Right atrium auricular region (tissue), 2 donors: ENCODE measurements at regions not wholly inside any gene's neighbourhood (a gene's known extent, or its start where the extent isn't known, plus 50 kb on each side); places are given as distances from the start of the nearest gene placed in this dataset.

Experiments used
- DNase-seq: peaks from one replicate; pipeline ENCODE4 v3.0.0-alpha.2; 2019; ENCODE audit warnings: low spot score
- H3K27ac ChIP-seq, 2 donors: fragments of 200-600 bp; sonication (generic); 1 replicate in 1 of 2; 2 replicates in 1 of 2; pipeline ENCODE4 v1.5.1; 2016 to 2019
- H3K27me3 ChIP-seq, 2 donors: fragments of 200-600 bp; sonication (generic); one replicate each; pipeline versions ENCODE4 v1.5.1 to v1.6.0; 2017 to 2019
- H3K36me3 ChIP-seq: fragments of 200-600 bp; sonication (generic); one replicate; pipeline ENCODE4 v1.5.1; 2016
- H3K4me1 ChIP-seq, 2 donors: fragments of 200-600 bp; sonication (generic); one replicate each; pipeline versions ENCODE4 v1.5.1 to v1.6.0; 2017 to 2019
- H3K4me3 ChIP-seq, 2 donors: fragments of 200-600 bp; sonication (generic); 1 replicate in 1 of 2; 2 replicates in 1 of 2; pipeline ENCODE4 v1.5.1; 2017 to 2019; ENCODE audit warnings: mild to moderate bottlenecking in 1 of 2, moderate library complexity in 1 of 2
- H3K9me3 ChIP-seq, 2 donors: fragments of 200-600 bp; sonication (generic); one replicate each; pipeline ENCODE4 v1.5.1; 2019
- TF ChIP-seq, protein P1 (sequence below), 2 donors: fragments of 200-600 bp; sonication (generic); IDR thresholded peaks; one replicate each; pipeline ENCODE4 v1.5.1; 2019; ENCODE audit warnings: antibody characterized with exemption in 2 of 2

DNA sequence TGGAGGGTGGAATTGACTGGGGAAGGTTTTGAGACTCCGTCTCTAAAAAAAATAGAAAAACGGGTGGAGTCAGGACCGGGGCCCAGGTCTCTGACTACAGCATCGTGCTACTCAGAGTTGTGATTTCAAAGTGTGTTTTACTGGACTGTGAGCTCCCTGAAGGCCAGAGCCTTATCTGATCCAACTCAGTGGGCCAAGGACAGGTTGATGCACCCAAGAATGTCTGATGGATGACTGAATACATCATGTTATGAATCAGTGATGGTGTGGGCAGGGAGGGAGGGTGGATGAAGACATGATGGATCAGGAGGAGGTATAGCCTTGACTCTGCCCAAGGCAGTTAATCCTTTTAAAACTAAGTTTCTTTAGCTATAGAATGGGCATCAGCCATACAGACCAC, 81.6 kb downstream of the FOXD2 start:
- H3K27ac ChIP-seq, result no peak overlapping the region
- TF ChIP-seq, protein P1, sequence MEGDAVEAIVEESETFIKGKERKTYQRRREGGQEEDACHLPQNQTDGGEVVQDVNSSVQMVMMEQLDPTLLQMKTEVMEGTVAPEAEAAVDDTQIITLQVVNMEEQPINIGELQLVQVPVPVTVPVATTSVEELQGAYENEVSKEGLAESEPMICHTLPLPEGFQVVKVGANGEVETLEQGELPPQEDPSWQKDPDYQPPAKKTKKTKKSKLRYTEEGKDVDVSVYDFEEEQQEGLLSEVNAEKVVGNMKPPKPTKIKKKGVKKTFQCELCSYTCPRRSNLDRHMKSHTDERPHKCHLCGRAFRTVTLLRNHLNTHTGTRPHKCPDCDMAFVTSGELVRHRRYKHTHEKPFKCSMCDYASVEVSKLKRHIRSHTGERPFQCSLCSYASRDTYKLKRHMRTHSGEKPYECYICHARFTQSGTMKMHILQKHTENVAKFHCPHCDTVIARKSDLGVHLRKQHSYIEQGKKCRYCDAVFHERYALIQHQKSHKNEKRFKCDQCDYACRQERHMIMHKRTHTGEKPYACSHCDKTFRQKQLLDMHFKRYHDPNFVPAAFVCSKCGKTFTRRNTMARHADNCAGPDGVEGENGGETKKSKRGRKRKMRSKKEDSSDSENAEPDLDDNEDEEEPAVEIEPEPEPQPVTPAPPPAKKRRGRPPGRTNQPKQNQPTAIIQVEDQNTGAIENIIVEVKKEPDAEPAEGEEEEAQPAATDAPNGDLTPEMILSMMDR (IDR thresholded peaks at IDR 0.05), result no peak

DNA sequence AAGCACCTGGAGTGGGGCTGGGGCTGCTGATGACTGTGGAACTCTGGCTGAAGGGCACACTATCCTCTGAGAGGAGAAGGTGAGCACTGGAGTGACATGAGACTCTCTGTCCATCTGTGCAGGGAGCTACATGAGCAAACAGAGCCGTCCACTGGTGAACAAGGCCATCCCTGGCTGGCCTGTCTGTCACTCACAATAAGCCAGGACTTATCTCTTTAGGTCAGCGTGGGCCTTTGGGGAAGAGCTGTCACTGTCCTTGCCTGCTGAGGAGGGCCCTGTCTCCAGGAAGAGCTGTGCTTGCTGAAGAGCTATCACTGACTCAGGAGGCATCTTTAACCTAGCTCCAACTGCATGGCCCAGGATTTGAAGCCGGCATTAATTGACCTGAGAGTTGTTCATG, 82.1 kb downstream of the FOXD2 start:
- TF ChIP-seq, protein P1 (IDR thresholded peaks at IDR 0.05), result no peak
- Histone ChIP-seq H3K36me3 (no peaks in the 10 kb centered on the region), H3K4me3 (no peak overlapping the region), H3K9me3 (peaks cover 0 to 7% of the 10 kb centered on the region in 2 donors), H3K27ac (no peak overlapping the region), H3K4me1 (no peaks in the 10 kb centered on the region), H3K27me3 (no peaks in the 10 kb centered on the region)
- DNase-seq, result no peak

More for the DNA sequence above, 81.6 kb downstream of the FOXD2 start:
- Histone ChIP-seq H3K9me3 (peaks cover 0 to 11% of the 10 kb centered on the region in 2 donors), H3K4me3 (no peak overlapping the region), H3K4me1 (no peaks in the 10 kb centered on the region), H3K27me3 (no peaks in the 10 kb centered on the region), H3K36me3 (no peaks in the 10 kb centered on the region)
- DNase-seq, result no peak

DNA sequence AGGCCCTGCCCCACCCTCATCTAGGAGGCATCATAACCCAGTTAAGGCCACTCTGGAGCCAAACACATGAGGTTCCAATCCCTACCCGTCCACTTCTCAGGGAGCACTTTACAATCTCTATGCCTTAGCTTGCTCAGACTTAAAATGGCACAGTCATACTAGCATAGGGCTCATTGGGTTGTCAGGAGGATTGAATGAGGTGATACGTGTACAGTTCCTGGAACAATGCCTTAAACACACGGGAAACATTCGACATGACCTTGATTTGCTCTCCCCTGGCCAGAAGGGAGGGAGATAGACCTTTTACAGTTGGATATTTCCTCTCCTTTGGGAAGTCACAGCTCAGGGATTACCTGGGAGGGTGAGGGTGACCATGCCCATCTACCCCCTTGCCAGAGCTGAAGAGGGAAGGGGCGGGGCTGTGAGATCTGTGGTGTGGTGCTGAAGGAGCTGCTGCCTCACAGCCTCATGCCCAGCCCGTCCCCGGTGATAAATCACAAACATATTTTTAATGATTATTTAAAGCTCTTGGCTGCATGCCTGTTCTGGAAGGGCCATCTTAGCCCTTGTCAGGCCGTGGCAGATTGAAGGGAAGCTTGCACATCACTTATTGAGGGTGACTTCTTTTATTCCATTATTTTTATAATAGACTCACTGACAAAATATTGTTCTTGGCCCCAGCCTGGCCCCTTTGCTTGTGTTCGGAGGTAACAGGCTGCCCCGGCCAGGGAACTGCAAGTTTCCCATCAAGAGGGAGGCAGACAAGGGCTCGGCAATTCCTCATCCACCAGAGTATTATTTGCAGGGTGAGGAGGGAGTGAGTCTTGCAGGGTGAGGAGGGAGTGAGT, 83.4 kb downstream of the FOXD2 start:
- TF ChIP-seq, protein P1 (IDR thresholded peaks at IDR 0.05), result no peak
- H3K4me3 ChIP-seq, result no peak overlapping the region
- H3K4me1 ChIP-seq, result no peaks in the 10 kb centered on the region
- no peaks in the 10 kb centered on the region for H3K36me3 ChIP-seq
- no peak for DNase-seq
- H3K27ac ChIP-seq, result no peak overlapping the region
- H3K9me3 ChIP-seq, result peaks cover 0 to 11% of the 10 kb centered on the region in 2 donors
- H3K27me3 ChIP-seq, result no peaks in the 10 kb centered on the region

DNA sequence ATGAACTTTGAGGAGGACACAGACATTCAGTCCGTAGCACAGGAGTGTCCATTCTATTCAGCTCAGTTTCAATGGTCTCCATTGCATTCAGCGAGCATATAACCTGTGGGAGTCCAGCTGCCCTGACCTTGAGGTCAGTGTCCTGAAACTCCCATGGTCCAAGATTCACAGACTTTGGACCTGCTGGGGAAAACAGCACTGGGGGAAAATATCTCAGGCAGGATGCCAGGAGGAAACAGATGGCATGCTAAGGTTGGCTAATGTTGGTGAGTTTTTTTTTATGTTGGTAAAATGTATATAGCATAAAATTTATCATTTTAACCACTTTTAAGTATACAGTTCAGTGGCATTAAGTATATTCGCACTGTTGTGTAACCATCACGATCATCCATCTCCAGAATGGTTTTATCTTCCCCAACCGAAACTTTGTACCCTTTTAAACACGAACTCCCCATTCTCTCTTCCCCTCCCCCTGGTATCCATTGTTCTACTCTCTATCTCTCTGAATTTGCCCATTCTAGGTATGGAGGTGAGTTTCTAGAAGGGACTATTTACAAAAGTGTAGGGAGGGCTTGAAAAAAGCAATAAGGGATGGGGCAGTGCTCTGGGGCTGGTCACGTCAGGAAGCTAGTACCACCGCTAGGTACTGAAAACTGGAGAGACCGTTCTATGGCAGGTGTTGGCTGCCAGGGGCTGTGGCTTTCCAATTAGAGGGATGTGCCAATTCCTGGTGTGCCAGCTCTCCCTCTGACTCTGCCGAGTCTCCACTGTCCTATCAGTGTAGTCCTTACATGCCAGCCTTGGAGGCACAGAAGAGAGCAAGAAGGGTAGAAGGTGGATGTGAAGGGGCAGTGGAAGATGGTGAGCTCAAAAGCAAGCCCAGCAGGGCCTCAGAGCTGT, 85.3 kb downstream of the FOXD2 start:
- Histone ChIP-seq H3K4me1 (no peaks in the 10 kb centered on the region), H3K27me3 (no peaks in the 10 kb centered on the region), H3K27ac (no peak overlapping the region), H3K36me3 (no peaks in the 10 kb centered on the region), H3K9me3 (peaks cover 0 to 8% of the 10 kb centered on the region in 2 donors), H3K4me3 (no peak overlapping the region)
- no peak for DNase-seq
- TF ChIP-seq, protein P1 (IDR thresholded peaks at IDR 0.05), result no peak

DNA sequence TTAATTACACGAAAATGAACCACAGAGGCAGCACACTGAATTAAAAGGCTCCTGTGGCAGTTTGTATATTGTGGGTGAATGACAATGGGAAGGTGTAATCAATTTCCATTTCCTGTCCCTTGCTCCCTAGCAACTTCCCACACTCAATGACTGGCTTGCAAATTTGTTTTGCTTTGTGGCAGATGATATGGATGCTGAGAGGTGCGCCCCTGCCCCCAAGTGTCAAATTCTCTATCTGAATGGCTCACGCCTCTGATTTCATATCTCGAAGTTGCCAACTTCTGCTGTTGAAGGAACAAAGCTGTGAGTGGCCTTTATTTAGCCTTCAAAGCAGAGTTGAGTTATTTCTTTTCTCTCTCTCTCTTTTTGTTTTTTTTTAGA, 86.0 kb downstream of the FOXD2 start:
- TF ChIP-seq, protein P1 (IDR thresholded peaks at IDR 0.05), result no peak
- Histone ChIP-seq H3K4me1 (no peaks in the 10 kb centered on the region), H3K9me3 (peaks cover 0 to 6% of the 10 kb centered on the region in 2 donors), H3K36me3 (no peaks in the 10 kb centered on the region), H3K27ac (no peak overlapping the region), H3K27me3 (no peaks in the 10 kb centered on the region), H3K4me3 (no peak overlapping the region)
- DNase-seq, result no peak
